AG20443 (cell line): ENCODE measurements at regions not wholly inside any gene's neighbourhood (a gene's known extent, or its start where the extent isn't known, plus 50 kb on each side); places are given as distances from the start of the nearest gene placed in this dataset.
"Not testable (repeated sequence)": the region's sequence is repeated elsewhere in the genome, so short reads cannot be mapped to it uniquely, and the experiment has no call there.

Source experiments
- DNase-seq: peaks from one replicate; pipeline ENCODE4 v3.0.0; 2012; ENCODE audit warnings: low spot score, mixed read lengths

DNA sequence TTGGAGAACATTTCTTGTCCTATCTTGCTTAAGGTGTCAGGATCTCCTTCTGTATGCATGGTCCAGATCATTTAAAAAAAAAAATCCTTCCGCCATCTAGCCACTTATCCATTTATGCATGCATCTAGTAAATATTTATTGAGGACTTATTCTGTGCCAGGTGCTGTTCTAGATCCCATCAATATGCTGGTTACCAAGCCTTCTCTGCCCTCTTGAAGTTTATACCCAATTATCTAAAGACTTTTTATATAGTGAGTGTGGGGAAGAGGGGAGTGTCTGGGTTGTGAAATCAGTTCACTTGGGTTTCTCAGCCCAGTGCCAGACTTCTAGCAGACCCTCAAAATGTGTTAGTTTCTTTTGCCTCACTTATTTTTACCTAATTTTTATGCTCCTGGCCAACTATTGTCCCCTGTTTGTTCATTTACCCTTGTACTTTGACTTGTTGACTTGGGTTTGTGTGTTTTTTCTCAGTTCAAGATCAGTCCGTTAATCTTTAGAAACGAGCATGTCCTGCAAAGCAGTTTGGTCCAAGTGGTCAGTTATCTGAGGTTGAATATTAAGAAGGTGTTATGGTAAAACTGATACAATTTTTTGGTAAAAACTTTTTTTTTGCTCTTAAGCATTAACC lies 488.9 kb downstream of the PCNX1 start:
- no peak for DNase-seq

DNA sequence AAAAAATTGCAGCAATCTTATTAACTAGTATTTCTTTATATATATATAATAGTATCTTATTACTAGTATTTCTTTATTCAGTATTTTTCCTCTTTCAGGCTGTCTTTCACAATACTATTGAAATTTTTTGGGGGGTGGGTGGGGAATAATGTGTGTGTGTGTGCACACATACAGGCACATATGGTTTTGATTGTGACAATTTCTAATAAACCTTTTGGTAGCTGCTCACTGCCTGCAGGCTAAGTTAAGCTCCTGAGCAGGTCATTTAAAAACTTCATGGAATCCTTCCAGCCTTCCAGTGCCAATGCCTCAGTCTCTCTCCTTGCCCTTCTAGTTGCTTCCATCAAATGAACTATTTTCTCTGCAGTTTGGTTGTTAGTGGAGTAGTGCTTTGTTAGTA lies 490.1 kb downstream of the PCNX1 start:
- DNase-seq = no peak

GRCh38 chr14:71398450-71398849 lies 491.2 kb downstream of the PCNX1 start:
- no peak for DNase-seq

DNA sequence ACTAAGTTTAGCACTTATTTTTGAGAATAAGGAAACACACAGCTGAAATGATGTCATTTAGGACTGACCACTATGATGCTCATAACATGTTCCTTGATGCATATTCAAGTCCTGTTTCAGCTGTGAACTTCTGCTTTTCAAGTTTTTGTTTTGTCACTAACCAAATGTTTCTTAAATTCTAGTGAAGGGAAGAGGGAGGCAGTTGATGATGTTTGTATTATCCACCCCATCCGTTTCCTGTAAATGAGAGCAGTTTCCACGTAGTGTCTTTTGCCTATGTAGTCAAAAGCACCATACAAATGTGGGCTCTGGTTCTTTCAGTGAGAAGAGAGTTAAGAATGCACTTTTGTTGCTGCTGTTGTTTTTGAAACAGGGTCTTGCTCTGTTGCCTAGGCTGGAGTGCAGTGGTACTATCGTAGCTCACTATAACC lies 491.8 kb downstream of the PCNX1 start:
- no peak for DNase-seq

DNA sequence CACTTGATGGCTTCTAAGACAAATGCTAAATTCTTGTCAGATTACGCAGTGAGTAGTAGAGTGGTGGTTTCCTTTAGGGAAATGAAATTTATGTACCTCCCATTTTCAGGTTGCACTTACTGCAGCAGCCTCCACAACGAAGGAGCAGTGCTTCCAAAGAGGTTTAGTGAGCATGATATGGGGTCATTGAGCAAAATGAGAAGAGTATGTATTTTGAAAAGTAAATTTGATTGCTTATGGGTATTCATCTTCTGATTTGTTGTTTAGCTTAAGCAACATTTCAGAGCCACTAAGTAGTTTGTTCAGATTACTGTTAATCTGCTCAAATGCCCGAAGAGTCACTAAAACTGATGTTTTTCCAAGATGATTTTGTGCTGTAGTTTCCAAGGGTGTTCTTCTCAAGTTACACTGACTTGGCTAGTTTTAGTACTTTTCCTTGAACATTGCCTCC lies 493.6 kb downstream of the PCNX1 start:
- no peak for DNase-seq

- DNase-seq = not testable (repeated sequence)
Measured at GRCh38 chr14:71402415-71402814, 495.2 kb downstream of the PCNX1 start.

DNA sequence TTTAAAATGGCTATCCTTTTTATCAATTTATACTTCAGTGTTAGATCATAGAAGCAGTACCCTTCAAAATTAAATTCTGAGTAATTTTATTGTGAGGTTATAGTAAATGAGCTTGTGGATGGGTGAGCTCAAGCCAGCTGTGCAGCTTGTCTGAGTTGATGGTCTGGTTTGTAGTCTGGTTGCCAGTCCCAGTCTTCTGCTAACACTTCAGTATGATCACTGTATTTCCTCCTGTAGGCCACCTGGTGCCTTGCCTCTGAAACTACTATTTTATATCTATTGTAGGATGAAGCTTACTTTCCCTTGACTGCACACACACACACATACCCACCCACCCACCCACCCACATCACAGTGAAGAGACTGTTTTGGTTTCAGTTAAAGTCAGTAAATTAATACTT lies 496.4 kb downstream of the PCNX1 start:
- no peak for DNase-seq

- no peak for DNase-seq
Measured at GRCh38 chr14:71405676-71406075, 498.4 kb downstream of the PCNX1 start.

- no peak for DNase-seq
Measured at GRCh38 chr14:71408362-71409030, 501.2 kb downstream of the PCNX1 start.

DNA sequence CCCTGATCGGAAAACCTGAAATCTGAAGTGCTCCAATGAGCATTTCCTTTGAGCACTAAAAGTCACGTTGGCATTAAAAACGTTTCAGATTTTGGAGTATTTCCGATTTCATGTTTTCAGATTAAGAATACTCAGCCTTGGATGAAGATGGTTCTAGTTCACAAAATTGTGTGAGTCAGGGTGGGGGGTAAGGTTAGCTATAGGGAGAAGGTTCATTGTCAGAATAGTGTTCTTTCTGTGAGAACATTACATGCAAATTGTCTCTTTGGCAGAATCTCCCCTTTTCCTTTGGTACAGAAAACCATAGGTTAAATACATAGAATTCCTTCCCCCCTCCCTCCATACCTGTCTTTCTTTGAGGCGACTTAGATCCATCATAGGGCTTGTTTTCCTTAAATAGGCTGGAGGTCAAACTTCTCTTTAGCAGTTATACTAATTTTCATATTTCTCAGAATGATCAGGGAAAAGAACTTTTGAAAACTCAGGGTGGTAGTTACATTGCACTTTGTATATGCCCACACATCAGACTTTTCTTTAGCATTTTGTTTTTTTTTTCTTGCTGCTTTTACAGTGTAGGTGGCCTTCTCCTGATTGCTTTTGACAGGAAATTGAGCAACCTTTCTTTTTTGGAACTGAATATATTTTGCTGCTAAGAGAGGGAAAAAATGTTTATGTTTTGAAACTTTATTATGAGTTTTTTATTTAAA lies 503.5 kb downstream of the PCNX1 start:
- no peak for DNase-seq

GRCh38 chr14:71411285-71411595 lies 504.0 kb downstream of the PCNX1 start:
- DNase-seq = no peak

GRCh38 chr14:71411738-71412137 lies 504.5 kb downstream of the PCNX1 start:
- no peak for DNase-seq

DNA sequence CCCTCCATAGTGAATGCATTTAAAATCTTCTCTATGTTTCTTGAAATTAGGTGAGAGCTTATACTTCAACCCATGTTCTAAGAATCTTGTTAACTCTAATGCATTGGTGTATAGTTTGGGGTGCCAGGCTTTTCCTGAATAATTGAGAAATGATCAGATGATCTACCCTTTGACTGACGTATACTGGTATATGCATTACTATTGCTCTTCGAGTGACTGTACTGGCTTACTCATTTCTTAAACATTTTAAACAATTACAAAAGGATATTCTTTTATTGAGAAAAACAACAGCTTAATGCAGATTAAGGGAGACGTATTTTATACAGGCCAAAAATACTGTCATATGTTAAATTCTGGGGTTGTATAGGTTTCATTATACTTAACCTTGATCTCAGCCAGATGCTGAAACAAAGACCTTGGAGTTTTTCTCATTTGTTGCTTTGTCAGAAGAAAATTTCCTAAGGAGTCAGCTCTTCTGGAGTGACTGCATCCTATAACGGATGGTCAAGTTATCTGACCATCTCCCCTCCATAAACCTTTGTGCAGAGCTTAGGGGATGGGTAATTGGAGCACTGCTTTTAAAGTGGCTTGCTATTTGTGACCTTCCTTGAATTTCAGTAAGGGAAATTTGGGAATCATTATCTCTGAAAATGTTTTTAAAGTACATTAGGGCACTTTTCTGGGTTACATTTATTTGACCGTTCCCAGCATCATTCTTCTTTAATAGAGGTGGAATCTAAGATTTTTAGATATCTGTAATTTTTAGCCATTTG lies 507.6 kb downstream of the PCNX1 start:
- no peak for DNase-seq

GRCh38 chr14:71415404-71415690 lies 508.1 kb downstream of the PCNX1 start:
- DNase-seq = peak; percentile 61

DNA sequence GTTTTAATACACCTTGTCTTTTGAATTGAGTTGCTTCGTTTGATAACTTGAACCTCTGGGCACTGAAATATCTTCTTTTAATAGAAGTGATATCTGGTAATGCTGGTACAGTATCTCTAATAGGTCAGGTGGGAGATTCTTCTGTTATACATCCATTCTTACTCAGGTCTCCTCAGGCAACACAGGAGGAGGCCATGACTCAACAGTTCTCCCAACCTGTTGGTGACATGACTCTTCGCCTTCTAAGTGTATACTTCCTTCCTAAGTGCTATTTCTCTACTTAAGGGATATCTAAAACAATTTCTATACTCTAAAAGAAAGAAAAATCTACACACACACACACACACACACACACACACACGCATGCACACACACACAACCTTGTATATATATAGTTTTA lies 509.1 kb downstream of the PCNX1 start:
- no peak for DNase-seq

DNA sequence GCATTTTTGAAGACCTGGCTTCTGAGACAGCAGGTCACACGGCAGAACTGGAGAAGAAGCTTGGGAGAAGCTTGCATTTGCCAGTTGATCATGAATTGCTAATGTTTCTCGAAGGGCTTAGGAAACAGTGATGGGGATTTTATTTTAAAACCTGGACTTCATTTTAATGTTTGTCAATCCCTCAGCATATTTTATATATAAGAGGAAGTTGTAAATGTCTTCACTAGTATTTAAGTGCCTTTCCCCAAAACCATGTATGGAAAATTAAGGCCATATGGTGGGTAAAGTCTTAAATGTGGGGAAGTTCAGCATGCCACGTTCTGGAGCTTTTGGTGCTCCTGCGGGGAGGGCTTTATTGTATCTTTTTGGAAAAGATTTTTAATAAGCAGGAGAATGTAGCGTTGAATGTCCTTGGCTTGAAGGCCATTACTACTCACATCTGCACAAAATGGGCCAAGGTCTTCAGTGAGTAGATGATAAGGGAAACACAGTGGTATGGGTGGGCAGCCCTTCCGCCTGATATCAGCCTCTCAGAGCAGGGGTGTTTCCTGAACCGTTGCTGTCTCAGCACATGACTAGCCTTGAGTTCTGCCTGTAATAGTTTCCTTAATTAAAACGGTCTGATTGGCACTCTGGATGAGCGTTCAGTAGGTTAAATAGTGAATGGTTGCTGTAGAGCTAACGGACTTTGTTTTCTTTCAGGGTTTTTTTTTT lies 511.4 kb downstream of the PCNX1 start:
- no peak for DNase-seq

DNA sequence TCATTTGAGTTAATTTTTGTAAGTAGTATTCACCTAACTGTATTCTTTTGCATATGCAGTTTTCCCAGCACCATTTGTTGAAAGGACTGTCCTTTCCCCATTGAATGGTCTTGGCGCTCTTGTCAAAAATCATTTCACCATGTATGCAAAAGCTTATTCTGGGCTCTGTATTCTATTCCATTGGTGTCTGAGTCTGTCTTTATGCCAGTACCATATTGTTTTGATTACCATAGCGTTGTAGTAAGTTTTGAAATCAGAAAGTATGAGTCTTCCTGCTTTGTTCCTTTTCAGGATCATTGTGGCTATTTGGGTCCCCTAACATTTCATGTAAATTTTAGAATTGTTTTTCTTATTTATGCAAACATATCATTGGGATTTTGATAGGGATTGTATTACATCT lies 508.7 kb upstream of the RGS6 start:
- no peak for DNase-seq

DNA sequence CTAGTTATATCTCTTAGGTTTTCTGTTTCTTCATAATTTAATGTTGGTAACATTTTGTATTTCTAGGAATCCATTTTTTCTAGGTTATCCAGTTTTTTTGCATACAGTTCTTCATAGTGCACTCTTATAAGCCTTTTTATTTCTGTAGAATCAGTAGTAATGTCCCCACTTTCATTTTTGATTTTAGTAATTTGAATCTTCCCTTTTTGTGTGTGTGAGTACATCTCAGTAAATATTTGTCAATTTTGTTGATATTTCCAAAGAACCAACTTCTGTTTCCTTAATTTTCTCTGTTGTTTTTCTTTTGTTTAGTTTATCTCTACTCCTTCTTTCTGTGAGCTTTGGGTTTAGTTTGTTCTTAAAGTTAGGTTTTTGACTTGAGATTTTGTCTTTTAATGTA lies 507.3 kb upstream of the RGS6 start:
- DNase-seq = no peak

- DNase-seq = no peak
Measured at GRCh38 chr14:71426001-71426400, 506.2 kb upstream of the RGS6 start.

- DNase-seq = no peak
Measured at GRCh38 chr14:71429902-71430301, 502.3 kb upstream of the RGS6 start.

DNA sequence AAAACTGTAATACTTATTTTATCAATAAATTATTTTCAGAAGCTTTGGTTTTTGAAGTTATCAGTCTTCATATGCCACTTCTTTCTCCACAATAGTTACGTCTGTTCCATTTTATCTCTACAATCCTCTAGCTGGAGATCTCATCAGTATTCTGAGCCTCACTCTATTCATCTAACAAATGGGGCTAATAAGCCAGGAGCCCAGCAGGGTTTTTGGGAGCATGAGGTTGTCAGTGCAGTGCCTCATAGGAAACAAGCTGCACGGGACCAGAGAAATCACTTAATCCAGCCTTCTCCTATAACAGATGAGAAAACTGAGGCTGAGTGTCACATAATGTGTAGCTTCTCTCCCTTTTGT lies 501.9 kb upstream of the RGS6 start:
- DNase-seq = no peak

DNA sequence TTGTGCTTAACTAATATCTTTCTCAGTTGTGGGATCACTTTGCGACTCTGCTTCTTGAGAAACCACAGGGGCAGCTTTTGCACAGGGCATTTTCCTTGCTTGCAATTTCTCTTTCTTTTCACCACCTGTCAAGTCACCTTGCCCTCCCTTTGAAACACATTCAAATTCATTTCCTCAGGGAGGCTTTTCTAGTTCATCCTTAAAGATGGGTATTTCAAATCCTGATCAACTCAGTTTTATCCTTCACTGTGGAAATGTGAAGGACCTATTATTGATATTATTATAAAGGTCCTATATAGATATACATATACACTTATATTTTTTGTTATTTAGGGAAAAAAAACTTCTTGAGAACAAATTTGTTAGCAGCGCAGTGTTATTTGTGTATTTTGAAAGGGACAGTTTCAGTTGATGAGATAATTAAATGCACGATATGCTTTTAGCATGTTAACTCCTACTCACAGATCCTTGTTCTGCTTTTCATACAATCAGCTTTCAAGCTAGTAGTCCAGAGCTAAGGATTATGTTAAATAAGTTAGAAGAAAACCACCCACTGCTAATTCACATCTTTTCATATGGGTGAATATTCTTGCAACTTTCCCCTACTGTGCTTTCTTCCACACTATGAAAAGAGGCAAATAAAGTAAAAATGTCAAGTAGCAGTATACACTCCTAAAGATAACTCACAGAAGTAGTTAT lies 501.4 kb upstream of the RGS6 start:
- no peak for DNase-seq
